Neural cell (in vitro differentiated cells): ENCODE measurements at regions not wholly inside any gene's neighbourhood (a gene's known extent, or its start where the extent isn't known, plus 50 kb on each side); places are given as distances from the start of the nearest gene placed in this dataset.
"Not testable (repeated sequence)": the region's sequence is repeated elsewhere in the genome, so short reads cannot be mapped to it uniquely, and the experiment has no call there.

Experiments
- H2AFZ ChIP-seq: fragments of 200-600, 300-800 bp; sonication (generic), shearing (Covaris generic); 2 replicates; pipeline ENCODE4 v1.6.0; 2014; ENCODE audit warnings: low read depth, mild to moderate bottlenecking, antibody characterized with exemption, low read length, moderate library complexity
- H3F3A ChIP-seq: fragments of 200-600 bp; shearing (Covaris generic); 2 replicates; pipeline ENCODE4 v1.6.1; 2016; ENCODE audit warnings: mild to moderate bottlenecking, moderate library complexity, mixed read lengths, antibody characterized with exemption, low read length; ENCODE audit not compliant: insufficient read depth, poor library complexity, severe bottlenecking
- H3K27ac ChIP-seq: fragments of 200-600, 300-800 bp; sonication (generic), shearing (Covaris generic); 2 replicates; pipeline ENCODE4 v1.5.1; 2014; ENCODE audit warnings: mild to moderate bottlenecking, low read length, moderate library complexity
- H3K27me3 ChIP-seq: fragments of 300-800, 200-600 bp; sonication (generic), shearing (Covaris generic); 2 replicates; pipeline ENCODE4 v1.6.0; 2014; ENCODE audit warnings: mild to moderate bottlenecking, low read depth, low read length, moderate library complexity; ENCODE audit not compliant: insufficient read depth
- H3K36me3 ChIP-seq: fragments of 300-800, 200-600 bp; sonication (generic), shearing (Covaris generic); 2 replicates; pipeline ENCODE4 v1.5.1; 2014; ENCODE audit warnings: mild to moderate bottlenecking, antibody characterized with exemption, low read length, moderate library complexity; ENCODE audit not compliant: insufficient read depth
- H3K4me2 ChIP-seq: fragments of 300-800, 200-600 bp; sonication (generic), shearing (Covaris generic); 2 replicates; pipeline ENCODE4 v1.6.0; 2014; ENCODE audit warnings: mild to moderate bottlenecking, low read length
- H3K4me3 ChIP-seq: fragments of 300-800, 200-600 bp; sonication (generic), shearing (Covaris generic); 2 replicates; pipeline ENCODE4 v1.5.1; 2014; ENCODE audit warnings: mild to moderate bottlenecking, low read length, moderate library complexity
- H3K79me2 ChIP-seq: fragments of 200-600 bp; shearing (Covaris generic); replicated peaks from 2 replicates; pipeline ENCODE4 v1.6.0; 2014; ENCODE audit warnings: mild to moderate bottlenecking, low read length, moderate library complexity; ENCODE audit not compliant: insufficient read depth
- H3K9ac ChIP-seq: fragments of 300-800, 200-600 bp; sonication (generic), shearing (Covaris generic); 2 replicates; pipeline ENCODE4 v1.6.1; 2016; ENCODE audit warnings: mild to moderate bottlenecking, low read length, mixed read lengths
- H3K9me2 ChIP-seq: fragments of 200-600 bp; shearing (Covaris generic); 2 replicates; pipeline ENCODE4 v1.6.1; 2016; ENCODE audit warnings: mild to moderate bottlenecking, low read length, mixed read lengths; ENCODE audit not compliant: insufficient read depth
- H3K9me3 ChIP-seq: fragments of 200-600, 300-800 bp; sonication (generic), shearing (Covaris generic); 2 replicates; pipeline ENCODE4 v1.6.1; 2016; ENCODE audit warnings: mild to moderate bottlenecking, mixed run types, low read length, moderate library complexity, mixed read lengths
- H4K20me1 ChIP-seq: fragments of 200-600 bp; shearing (Covaris generic); 2 replicates; pipeline ENCODE4 v1.6.1; 2016; ENCODE audit warnings: mild to moderate bottlenecking, mixed run types; ENCODE audit not compliant: insufficient read depth
- EP300 ChIP-seq: fragments of 450-650 bp; conservative IDR thresholded peaks from 2 replicates; pipeline ENCODE4 v1.6.1; 2014; ENCODE audit warnings: antibody characterized with exemption, mild to moderate bottlenecking, moderate library complexity; ENCODE audit not compliant: poor library complexity, severe bottlenecking
- EZH2 ChIP-seq: fragments of 200-600, 300-800 bp; shearing (Covaris generic), sonication (generic); IDR thresholded peaks from 2 replicates; pipeline ENCODE4 v1.6.1; 2014; ENCODE audit warnings: antibody characterized with exemption, low read length, borderline replicate concordance, mild to moderate bottlenecking; ENCODE audit not compliant: insufficient read depth, poor library complexity, severe bottlenecking
- MXI1 ChIP-seq: fragments of 450-650 bp; conservative IDR thresholded peaks from 2 replicates; pipeline ENCODE4 v1.6.1; 2014; ENCODE audit warnings: antibody characterized with exemption, mild to moderate bottlenecking; ENCODE audit not compliant: poor library complexity, severe bottlenecking
- POLR2AphosphoS5 ChIP-seq: IDR thresholded peaks from 2 replicates; pipeline ENCODE4 v1.6.1; 2012
- RAD21 ChIP-seq: fragments of 450-650 bp; conservative IDR thresholded peaks from 2 replicates; pipeline ENCODE4 v1.6.1; 2014; ENCODE audit warnings: antibody characterized with exemption, mild to moderate bottlenecking, moderate library complexity
- SMC3 ChIP-seq: fragments of 450-650 bp; conservative IDR thresholded peaks from 2 replicates; pipeline ENCODE4 v1.6.1; 2014; ENCODE audit warnings: antibody characterized with exemption, mild to moderate bottlenecking, moderate library complexity; ENCODE audit not compliant: poor library complexity
- TAF1 ChIP-seq: IDR thresholded peaks from 2 replicates; pipeline ENCODE4 v1.6.1; 2012; ENCODE audit warnings: low read depth
- TF ChIP-seq, protein P1 (sequence below): IDR thresholded peaks from 2 replicates; pipeline ENCODE4 v1.6.1; 2012; ENCODE audit warnings: borderline replicate concordance
- TF ChIP-seq, protein P2 (sequence below): fragments of 450-650 bp; IDR thresholded peaks from 2 replicates; pipeline ENCODE4 v1.5.1; 2014; ENCODE audit warnings: antibody characterized with exemption, mild to moderate bottlenecking, moderate library complexity; ENCODE audit not compliant: poor library complexity, severe bottlenecking

DNA sequence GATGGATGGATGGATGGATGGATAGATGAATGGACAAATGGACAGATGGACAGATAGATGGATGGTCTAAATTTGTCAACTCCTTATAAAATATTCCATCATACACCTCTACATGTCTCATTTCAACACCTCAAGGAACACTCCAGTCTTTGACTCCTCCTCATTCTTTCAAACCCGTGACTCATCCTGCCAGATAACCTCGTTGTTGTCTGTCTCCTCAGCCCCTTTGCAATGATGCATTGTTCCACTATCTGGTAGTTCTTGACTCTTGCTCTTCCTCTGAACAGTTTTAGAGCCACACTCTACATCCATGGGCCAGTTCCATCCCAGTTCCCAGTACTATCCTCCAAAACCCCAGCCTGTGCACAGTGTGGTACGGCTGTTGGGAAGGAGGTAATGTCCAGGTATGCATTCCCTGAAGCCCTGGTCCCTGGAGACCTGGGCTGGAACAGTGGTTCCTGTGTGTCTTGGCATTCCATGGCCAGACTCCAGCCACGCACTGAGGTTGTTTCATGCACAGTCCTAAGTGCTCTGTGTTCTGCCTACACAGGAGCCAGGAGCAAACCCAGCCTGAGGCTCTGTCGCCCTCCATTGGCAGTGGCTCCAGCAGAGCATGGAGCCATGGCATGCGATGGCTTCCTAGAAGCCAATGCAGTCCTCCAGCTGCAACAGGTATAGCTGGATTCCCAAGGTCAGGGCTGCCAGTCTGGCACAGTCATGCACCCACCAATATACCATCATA lies 105.7 kb downstream of the C17orf67 start:
- Histone ChIP-seq H3K79me2 (no peaks in the 10 kb centered on the region), H3K9me2 (no peaks in the 10 kb centered on the region), H3K9ac (no peak overlapping the region), H4K20me1 (no peaks in the 10 kb centered on the region), H3K27me3 (no peaks in the 10 kb centered on the region), H3K27ac (no peak overlapping the region), H3F3A (no peaks in the 10 kb centered on the region), H2AFZ (no peak overlapping the region), H3K36me3 (no peaks in the 10 kb centered on the region), H3K4me3 (no peak overlapping the region), H3K9me3 (no peaks in the 10 kb centered on the region), H3K4me2 (no peak overlapping the region)
- TF ChIP-seq RAD21 (no peak), EP300 (no peak)
- TF ChIP-seq, protein P1, sequence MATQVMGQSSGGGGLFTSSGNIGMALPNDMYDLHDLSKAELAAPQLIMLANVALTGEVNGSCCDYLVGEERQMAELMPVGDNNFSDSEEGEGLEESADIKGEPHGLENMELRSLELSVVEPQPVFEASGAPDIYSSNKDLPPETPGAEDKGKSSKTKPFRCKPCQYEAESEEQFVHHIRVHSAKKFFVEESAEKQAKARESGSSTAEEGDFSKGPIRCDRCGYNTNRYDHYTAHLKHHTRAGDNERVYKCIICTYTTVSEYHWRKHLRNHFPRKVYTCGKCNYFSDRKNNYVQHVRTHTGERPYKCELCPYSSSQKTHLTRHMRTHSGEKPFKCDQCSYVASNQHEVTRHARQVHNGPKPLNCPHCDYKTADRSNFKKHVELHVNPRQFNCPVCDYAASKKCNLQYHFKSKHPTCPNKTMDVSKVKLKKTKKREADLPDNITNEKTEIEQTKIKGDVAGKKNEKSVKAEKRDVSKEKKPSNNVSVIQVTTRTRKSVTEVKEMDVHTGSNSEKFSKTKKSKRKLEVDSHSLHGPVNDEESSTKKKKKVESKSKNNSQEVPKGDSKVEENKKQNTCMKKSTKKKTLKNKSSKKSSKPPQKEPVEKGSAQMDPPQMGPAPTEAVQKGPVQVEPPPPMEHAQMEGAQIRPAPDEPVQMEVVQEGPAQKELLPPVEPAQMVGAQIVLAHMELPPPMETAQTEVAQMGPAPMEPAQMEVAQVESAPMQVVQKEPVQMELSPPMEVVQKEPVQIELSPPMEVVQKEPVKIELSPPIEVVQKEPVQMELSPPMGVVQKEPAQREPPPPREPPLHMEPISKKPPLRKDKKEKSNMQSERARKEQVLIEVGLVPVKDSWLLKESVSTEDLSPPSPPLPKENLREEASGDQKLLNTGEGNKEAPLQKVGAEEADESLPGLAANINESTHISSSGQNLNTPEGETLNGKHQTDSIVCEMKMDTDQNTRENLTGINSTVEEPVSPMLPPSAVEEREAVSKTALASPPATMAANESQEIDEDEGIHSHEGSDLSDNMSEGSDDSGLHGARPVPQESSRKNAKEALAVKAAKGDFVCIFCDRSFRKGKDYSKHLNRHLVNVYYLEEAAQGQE = no peak

DNA sequence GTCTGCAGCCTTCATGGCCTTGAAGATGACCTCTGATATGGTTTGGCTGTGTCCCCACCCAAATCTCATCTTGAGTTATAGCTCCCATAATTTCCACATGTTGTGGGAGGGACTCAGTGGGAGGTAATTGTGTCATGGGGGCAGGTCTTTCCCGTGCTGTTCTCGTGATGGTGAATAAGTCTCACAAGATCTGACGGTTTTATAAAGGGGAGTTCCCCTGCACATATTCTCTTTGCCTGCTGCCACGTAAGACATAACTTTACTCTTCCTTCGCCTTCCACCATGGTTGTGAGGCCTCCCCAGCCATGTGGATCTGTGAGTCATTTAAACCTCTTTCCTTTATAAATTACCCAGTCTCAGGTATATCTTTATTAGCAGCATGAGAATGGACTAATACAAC lies 102.6 kb downstream of the C17orf67 start:
- not testable (repeated sequence) for H3K4me3 ChIP-seq, H3F3A ChIP-seq, H3K27ac ChIP-seq, H3K27me3 ChIP-seq, H4K20me1 ChIP-seq, H3K9me3 ChIP-seq, H3K4me2 ChIP-seq, H3K9me2 ChIP-seq, H2AFZ ChIP-seq, H3K79me2 ChIP-seq, H3K9ac ChIP-seq, H3K36me3 ChIP-seq

DNA sequence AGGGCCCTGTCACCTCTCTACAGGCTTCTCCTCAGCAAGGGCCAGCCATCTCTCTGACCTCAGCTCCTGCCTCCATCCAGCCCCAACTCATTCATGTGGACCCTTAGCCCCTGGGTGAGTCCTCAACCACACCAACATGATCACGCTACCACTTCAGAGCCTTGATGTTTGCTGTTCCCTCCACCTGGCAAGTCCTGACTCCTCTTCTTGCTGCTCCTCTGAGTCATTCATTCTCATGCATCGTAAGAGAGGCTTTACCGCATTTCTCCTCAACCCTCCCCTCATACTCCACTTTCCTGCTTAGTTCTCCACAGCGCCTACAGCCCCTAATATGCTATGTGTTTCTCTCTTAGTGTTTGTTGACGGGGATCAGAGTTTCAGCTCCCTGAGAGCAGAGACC lies 99.9 kb downstream of the C17orf67 start:
- H3K4me2 ChIP-seq = no peak overlapping the region
- H3K4me3 ChIP-seq = no peak overlapping the region
- no peaks in the 10 kb centered on the region for H3K27me3 ChIP-seq
- no peaks in the 10 kb centered on the region for H3K79me2 ChIP-seq
- no peaks in the 10 kb centered on the region for H3F3A ChIP-seq
- H2AFZ ChIP-seq = no peak overlapping the region
- H4K20me1 ChIP-seq = no peaks in the 10 kb centered on the region
- H3K9ac ChIP-seq = no peak overlapping the region
- H3K27ac ChIP-seq = no peak overlapping the region
- TF ChIP-seq MXI1 = no peak
- no peak for TF ChIP-seq SMC3
- H3K9me2 ChIP-seq = no peaks in the 10 kb centered on the region
- H3K9me3 ChIP-seq = no peaks in the 10 kb centered on the region
- no peaks in the 10 kb centered on the region for H3K36me3 ChIP-seq

DNA sequence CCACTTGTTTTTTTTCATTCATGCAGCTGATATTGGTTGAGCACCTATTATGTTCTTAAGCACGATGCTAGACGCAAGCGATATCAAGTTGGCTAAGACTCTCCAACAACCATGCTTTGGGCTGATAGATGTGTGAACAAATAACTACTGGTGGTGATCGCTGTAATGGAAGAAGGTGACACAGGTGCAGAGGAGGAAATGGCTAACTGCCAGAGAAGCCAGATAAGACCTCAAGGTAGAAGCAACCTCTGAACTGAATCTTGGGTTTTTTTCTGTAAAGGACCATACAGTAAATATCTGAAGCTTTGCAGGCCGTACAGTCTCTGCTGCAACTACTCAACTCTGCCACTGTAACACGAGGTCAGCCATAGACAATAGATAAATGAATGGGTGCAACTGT lies 97.9 kb downstream of the C17orf67 start:
- Histone ChIP-seq H2AFZ (no peak overlapping the region), H3K27me3 (no peaks in the 10 kb centered on the region), H3K9me2 (no peaks in the 10 kb centered on the region), H4K20me1 (no peaks in the 10 kb centered on the region), H3K9me3 (no peaks in the 10 kb centered on the region), H3F3A (no peaks in the 10 kb centered on the region), H3K27ac (no peak overlapping the region), H3K4me3 (no peak overlapping the region), H3K36me3 (no peaks in the 10 kb centered on the region), H3K79me2 (no peaks in the 10 kb centered on the region), H3K9ac (no peak overlapping the region), H3K4me2 (no peak overlapping the region)
- TF ChIP-seq POLR2AphosphoS5 (no peak), TAF1 (no peak), SMC3 (no peak), RAD21 (no peak), EZH2 (no peak), MXI1 (no peak), EP300 (no peak)
- TF ChIP-seq, protein P2, sequence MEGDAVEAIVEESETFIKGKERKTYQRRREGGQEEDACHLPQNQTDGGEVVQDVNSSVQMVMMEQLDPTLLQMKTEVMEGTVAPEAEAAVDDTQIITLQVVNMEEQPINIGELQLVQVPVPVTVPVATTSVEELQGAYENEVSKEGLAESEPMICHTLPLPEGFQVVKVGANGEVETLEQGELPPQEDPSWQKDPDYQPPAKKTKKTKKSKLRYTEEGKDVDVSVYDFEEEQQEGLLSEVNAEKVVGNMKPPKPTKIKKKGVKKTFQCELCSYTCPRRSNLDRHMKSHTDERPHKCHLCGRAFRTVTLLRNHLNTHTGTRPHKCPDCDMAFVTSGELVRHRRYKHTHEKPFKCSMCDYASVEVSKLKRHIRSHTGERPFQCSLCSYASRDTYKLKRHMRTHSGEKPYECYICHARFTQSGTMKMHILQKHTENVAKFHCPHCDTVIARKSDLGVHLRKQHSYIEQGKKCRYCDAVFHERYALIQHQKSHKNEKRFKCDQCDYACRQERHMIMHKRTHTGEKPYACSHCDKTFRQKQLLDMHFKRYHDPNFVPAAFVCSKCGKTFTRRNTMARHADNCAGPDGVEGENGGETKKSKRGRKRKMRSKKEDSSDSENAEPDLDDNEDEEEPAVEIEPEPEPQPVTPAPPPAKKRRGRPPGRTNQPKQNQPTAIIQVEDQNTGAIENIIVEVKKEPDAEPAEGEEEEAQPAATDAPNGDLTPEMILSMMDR = no peak
- TF ChIP-seq, protein P1 = no peak
